ENCODE measurements at regions not wholly inside any gene's neighbourhood (a gene's known extent, or its start where the extent isn't known, plus 50 kb on each side); places are given as distances from the start of the nearest gene placed in this dataset.
"Not testable (repeated sequence)": the region's sequence is repeated elsewhere in the genome, so short reads cannot be mapped to it uniquely, and the experiment has no call there.

GRCh38 chr2:185417111-185417510, 321.5 kb upstream of the FSIP2 start:
- Histone ChIP-seq H3K4me2 (ENCODE audit: low read length) (no peak overlapping the region), H3K27ac (ENCODE audit: low read depth, low read length) (no peak overlapping the region), H3K27me3 (ENCODE audit: insufficient read depth, low read length) (no peaks in the 10 kb centered on the region), H3K4me3 (ENCODE audit: insufficient read depth, low read depth, low read length) (no peak overlapping the region), H2AFZ (ENCODE audit: low read depth, low read length) (no peak overlapping the region), H3K79me2 (ENCODE audit: insufficient read depth, low read length) (no peaks in the 10 kb centered on the region), H3K9me3 (ENCODE audit: insufficient read depth, low read depth, low read length) (no peaks in the 10 kb centered on the region), H4K20me1 (ENCODE audit: insufficient read depth, low read length) (no peaks in the 10 kb centered on the region), H3K4me1 (ENCODE audit: insufficient read depth, low read length) (no peaks in the 10 kb centered on the region), H3K9ac (ENCODE audit: low read length) (no peak overlapping the region), H3K36me3 (ENCODE audit: insufficient read depth, low read length) (no peaks in the 10 kb centered on the region)
- H3K4me3 Mint-ChIP-seq (ENCODE audit: unreplicated experiment): no peak overlapping the region
- peak; percentile 38 for DNase-seq (ENCODE audit: low read depth)
- no peaks in the 10 kb centered on the region for H3K36me3 Mint-ChIP-seq (ENCODE audit: low read depth, unreplicated experiment)
- TF ChIP-seq CTCF (IDR thresholded peaks at IDR 0.05; ENCODE audit: insufficient read depth, low read depth, low read length) (no peak), EZH2 (IDR thresholded peaks at IDR 0.05; ENCODE audit: insufficient read depth, low read length) (no peak)
- no peak for FAIRE-seq
- H3K27me3 Mint-ChIP-seq (ENCODE audit: low read depth, unreplicated experiment): no peaks in the 10 kb centered on the region
- H3K4me1 Mint-ChIP-seq (ENCODE audit: low read depth, unreplicated experiment): peaks cover 2% of the 10 kb centered on the region
- H3K27ac Mint-ChIP-seq (ENCODE audit: unreplicated experiment): no peak overlapping the region
- no peaks in the 10 kb centered on the region for H3K9me3 Mint-ChIP-seq (ENCODE audit: unreplicated experiment)

- Histone ChIP-seq H3K27me3 (ENCODE audit: insufficient read depth, low read length) (no peaks in the 10 kb centered on the region), H3K27ac (ENCODE audit: low read depth, low read length) (no peak overlapping the region), H3K4me1 (ENCODE audit: insufficient read depth, low read length) (no peaks in the 10 kb centered on the region), H3K4me2 (ENCODE audit: low read length) (no peak overlapping the region), H2AFZ (ENCODE audit: low read depth, low read length) (no peak overlapping the region), H4K20me1 (ENCODE audit: insufficient read depth, low read length) (no peaks in the 10 kb centered on the region), H3K9me3 (ENCODE audit: insufficient read depth, low read depth, low read length) (no peaks in the 10 kb centered on the region), H3K9ac (ENCODE audit: low read length) (no peak overlapping the region), H3K79me2 (ENCODE audit: insufficient read depth, low read length) (no peaks in the 10 kb centered on the region), H3K4me3 (ENCODE audit: insufficient read depth, low read depth, low read length) (no peak overlapping the region), H3K36me3 (ENCODE audit: insufficient read depth, low read length) (no peaks in the 10 kb centered on the region)
- Mint-ChIP-seq H3K4me1 (ENCODE audit: low read depth, unreplicated experiment) (peaks cover 2% of the 10 kb centered on the region), H3K36me3 (ENCODE audit: low read depth, unreplicated experiment) (no peaks in the 10 kb centered on the region), H3K4me3 (ENCODE audit: unreplicated experiment) (no peak overlapping the region), H3K9me3 (ENCODE audit: unreplicated experiment) (no peaks in the 10 kb centered on the region), H3K27ac (ENCODE audit: unreplicated experiment) (no peak overlapping the region), H3K27me3 (ENCODE audit: low read depth, unreplicated experiment) (no peaks in the 10 kb centered on the region)
- FAIRE-seq: no peak
- DNase-seq (ENCODE audit: low read depth): no peak
- no peak for TF ChIP-seq EZH2 (IDR thresholded peaks at IDR 0.05; ENCODE audit: insufficient read depth, low read length)
- TF ChIP-seq CTCF (IDR thresholded peaks at IDR 0.05; ENCODE audit: insufficient read depth, low read depth, low read length): no peak
These were observed 320.9 kb upstream of the FSIP2 start for GRCh38 chr2:185417688-185418087.

GRCh38 chr2:185424958-185425629, 313.5 kb upstream of the FSIP2 start:
- H3K4me3 Mint-ChIP-seq (ENCODE audit: unreplicated experiment): peak overlapping the region; percentile 83
- H3K27ac Mint-ChIP-seq (ENCODE audit: unreplicated experiment); H3K36me3 ChIP-seq (ENCODE audit: insufficient read depth, low read length); H3K4me1 Mint-ChIP-seq (ENCODE audit: low read depth, unreplicated experiment); H3K9me3 ChIP-seq (ENCODE audit: insufficient read depth, low read depth, low read length); DNase-seq (ENCODE audit: low read depth); H4K20me1 ChIP-seq (ENCODE audit: insufficient read depth, low read length); H3K79me2 ChIP-seq (ENCODE audit: insufficient read depth, low read length); H3K9ac ChIP-seq (ENCODE audit: low read length); H3K4me2 ChIP-seq (ENCODE audit: low read length); H2AFZ ChIP-seq (ENCODE audit: low read depth, low read length); H3K27me3 ChIP-seq (ENCODE audit: insufficient read depth, low read length); FAIRE-seq; H3K4me3 ChIP-seq (ENCODE audit: insufficient read depth, low read depth, low read length); H3K27ac ChIP-seq (ENCODE audit: low read depth, low read length); H3K27me3 Mint-ChIP-seq (ENCODE audit: low read depth, unreplicated experiment); H3K9me3 Mint-ChIP-seq (ENCODE audit: unreplicated experiment); H3K4me1 ChIP-seq (ENCODE audit: insufficient read depth, low read length); H3K36me3 Mint-ChIP-seq (ENCODE audit: low read depth, unreplicated experiment): not testable (repeated sequence)
